MM.1S (cell line): ENCODE measurements at regions not wholly inside any gene's neighbourhood (a gene's known extent, or its start where the extent isn't known, plus 50 kb on each side); places are given as distances from the start of the nearest gene placed in this dataset.

Source experiments
- CTCF ChIP-seq: fragments of 300-600 bp; sonication (generic); IDR thresholded peaks from 2 replicates; pipeline ENCODE4 v1.5.1; 2016; ENCODE audit warnings: antibody characterized with exemption, low read length, mixed read lengths
- EZH2phosphoT487 ChIP-seq: fragments of 300-600 bp; sonication (generic); IDR thresholded peaks from 2 replicates; pipeline ENCODE4 v1.6.1; 2018; ENCODE audit warnings: antibody characterized with exemption, low read length

GRCh38 chr2:237158194-237158593 lies 72.5 kb downstream of the COPS8 start:
- TF ChIP-seq CTCF (no peak), EZH2phosphoT487 (no peak)
